Tibial nerve (tissue), 4 donors: ENCODE measurements at regions not wholly inside any gene's neighbourhood (a gene's known extent, or its start where the extent isn't known, plus 50 kb on each side); places are given as distances from the start of the nearest gene placed in this dataset.

Source experiments
- EP300 ChIP-seq, 2 donors: sonication (generic); formaldehyde crosslinking; IDR thresholded peaks; one replicate each; pipeline ENCODE4 v1.6.1; 2017; ENCODE audit warnings: antibody characterized with exemption in 2 of 2, mild to moderate bottlenecking in 1 of 2
- POLR2A ChIP-seq, 2 donors: fragments of 450-650 bp; IDR thresholded peaks; one replicate each; pipeline ENCODE4 v1.6.1; 2017; ENCODE audit warnings: antibody characterized with exemption in 2 of 2, mild to moderate bottlenecking in 2 of 2, moderate library complexity in 2 of 2
- TF ChIP-seq, protein P1 (sequence below), 5 experiments: fragments of 200-600 bp in 3 of 5; fragments of 450-650 bp in 2 of 5; sonication (generic) in 3 of 5; IDR thresholded peaks; one replicate each; pipeline ENCODE4 v1.5.1; 2016 to 2019; ENCODE audit warnings: antibody characterized with exemption in 5 of 5, mild to moderate bottlenecking in 3 of 5, moderate library complexity in 2 of 5

DNA sequence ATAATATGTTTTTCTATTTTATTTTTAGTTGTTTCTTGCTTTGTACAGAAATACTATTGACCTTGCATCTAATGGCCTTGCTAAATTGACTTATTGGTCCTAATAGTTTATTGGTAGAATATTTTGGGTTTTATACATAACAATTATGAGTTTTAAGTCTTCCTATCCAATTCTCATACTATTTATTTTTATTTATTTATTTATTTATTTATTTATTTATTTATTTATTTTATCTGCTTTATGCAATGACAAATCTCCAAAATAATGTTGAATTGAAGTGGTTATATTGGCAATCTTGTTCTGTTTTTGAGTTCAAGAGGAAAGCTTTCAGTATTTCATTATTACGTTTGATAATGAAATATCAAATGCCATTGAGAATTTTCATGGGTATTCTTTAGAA lies 488.3 kb downstream of the CDH2 start:
- TF ChIP-seq, protein P1, sequence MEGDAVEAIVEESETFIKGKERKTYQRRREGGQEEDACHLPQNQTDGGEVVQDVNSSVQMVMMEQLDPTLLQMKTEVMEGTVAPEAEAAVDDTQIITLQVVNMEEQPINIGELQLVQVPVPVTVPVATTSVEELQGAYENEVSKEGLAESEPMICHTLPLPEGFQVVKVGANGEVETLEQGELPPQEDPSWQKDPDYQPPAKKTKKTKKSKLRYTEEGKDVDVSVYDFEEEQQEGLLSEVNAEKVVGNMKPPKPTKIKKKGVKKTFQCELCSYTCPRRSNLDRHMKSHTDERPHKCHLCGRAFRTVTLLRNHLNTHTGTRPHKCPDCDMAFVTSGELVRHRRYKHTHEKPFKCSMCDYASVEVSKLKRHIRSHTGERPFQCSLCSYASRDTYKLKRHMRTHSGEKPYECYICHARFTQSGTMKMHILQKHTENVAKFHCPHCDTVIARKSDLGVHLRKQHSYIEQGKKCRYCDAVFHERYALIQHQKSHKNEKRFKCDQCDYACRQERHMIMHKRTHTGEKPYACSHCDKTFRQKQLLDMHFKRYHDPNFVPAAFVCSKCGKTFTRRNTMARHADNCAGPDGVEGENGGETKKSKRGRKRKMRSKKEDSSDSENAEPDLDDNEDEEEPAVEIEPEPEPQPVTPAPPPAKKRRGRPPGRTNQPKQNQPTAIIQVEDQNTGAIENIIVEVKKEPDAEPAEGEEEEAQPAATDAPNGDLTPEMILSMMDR (IDR thresholded peaks at IDR 0.05), result no peak
- no peak for TF ChIP-seq POLR2A (IDR thresholded peaks at IDR 0.05)
- no peak for TF ChIP-seq EP300 (IDR thresholded peaks at IDR 0.05)
